Progenitor cell of endocrine pancreas (in vitro differentiated cells): ENCODE measurements at regions not wholly inside any gene's neighbourhood (a gene's known extent, or its start where the extent isn't known, plus 50 kb on each side); places are given as distances from the start of the nearest gene placed in this dataset.

ENCODE experiments used
- DNase-seq: peaks from one replicate; pipeline ENCODE4 v3.0.0; 2021; ENCODE audit warnings: low spot score; ENCODE audit not compliant: unreplicated experiment
- H3K27ac Mint-ChIP-seq: 2 replicates; pipeline ENCODE4 v1.8.0; 2021; ENCODE audit warnings: mild to moderate bottlenecking, moderate library complexity, mixed read lengths
- H3K27me3 Mint-ChIP-seq: 2 replicates; pipeline ENCODE4 v1.8.0; 2021; ENCODE audit warnings: mixed read lengths
- H3K36me3 Mint-ChIP-seq: 2 replicates; pipeline ENCODE4 v1.8.0; 2022; ENCODE audit warnings: mixed read lengths; ENCODE audit not compliant: insufficient read depth
- H3K4me1 Mint-ChIP-seq: 2 replicates; pipeline ENCODE4 v1.8.0; 2021; ENCODE audit warnings: low read depth, mixed read lengths
- H3K4me3 Mint-ChIP-seq: 2 replicates; pipeline ENCODE4 v1.8.0; 2021; ENCODE audit warnings: low read depth, mild to moderate bottlenecking, moderate library complexity, mixed read lengths
- H3K9me3 Mint-ChIP-seq: 2 replicates; pipeline ENCODE4 v1.8.0; 2021; ENCODE audit warnings: low read depth, mixed read lengths
- TF ChIP-seq, protein P1 (sequence below): fragments of 200-600 bp; sonication (generic); IDR thresholded peaks from one replicate; pipeline ENCODE4 v1.5.0; 2021; ENCODE audit warnings: antibody characterized with exemption, mild to moderate bottlenecking; ENCODE audit not compliant: unreplicated experiment

- Mint-ChIP-seq H3K4me3 (no peak overlapping the region), H3K27ac (no peak overlapping the region), H3K4me1 (no peaks in the 10 kb centered on the region), H3K27me3 (peaks cover 9% of the 10 kb centered on the region), H3K36me3 (no peaks in the 10 kb centered on the region), H3K9me3 (no peaks in the 10 kb centered on the region)
- DNase-seq = no peak
- TF ChIP-seq, protein P1, sequence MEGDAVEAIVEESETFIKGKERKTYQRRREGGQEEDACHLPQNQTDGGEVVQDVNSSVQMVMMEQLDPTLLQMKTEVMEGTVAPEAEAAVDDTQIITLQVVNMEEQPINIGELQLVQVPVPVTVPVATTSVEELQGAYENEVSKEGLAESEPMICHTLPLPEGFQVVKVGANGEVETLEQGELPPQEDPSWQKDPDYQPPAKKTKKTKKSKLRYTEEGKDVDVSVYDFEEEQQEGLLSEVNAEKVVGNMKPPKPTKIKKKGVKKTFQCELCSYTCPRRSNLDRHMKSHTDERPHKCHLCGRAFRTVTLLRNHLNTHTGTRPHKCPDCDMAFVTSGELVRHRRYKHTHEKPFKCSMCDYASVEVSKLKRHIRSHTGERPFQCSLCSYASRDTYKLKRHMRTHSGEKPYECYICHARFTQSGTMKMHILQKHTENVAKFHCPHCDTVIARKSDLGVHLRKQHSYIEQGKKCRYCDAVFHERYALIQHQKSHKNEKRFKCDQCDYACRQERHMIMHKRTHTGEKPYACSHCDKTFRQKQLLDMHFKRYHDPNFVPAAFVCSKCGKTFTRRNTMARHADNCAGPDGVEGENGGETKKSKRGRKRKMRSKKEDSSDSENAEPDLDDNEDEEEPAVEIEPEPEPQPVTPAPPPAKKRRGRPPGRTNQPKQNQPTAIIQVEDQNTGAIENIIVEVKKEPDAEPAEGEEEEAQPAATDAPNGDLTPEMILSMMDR = no peak
Observed at GRCh38 chr6:159510141-159510540, 182.9 kb downstream of the SOD2 start.

- DNase-seq = no peak
- Mint-ChIP-seq H3K4me3 (no peak overlapping the region), H3K27ac (no peak overlapping the region), H3K9me3 (no peaks in the 10 kb centered on the region), H3K4me1 (no peaks in the 10 kb centered on the region), H3K27me3 (peaks cover 9% of the 10 kb centered on the region), H3K36me3 (no peaks in the 10 kb centered on the region)
- TF ChIP-seq, protein P1 = no peak
Observed at GRCh38 chr6:159508931-159509330, 184.1 kb downstream of the SOD2 start.

DNA sequence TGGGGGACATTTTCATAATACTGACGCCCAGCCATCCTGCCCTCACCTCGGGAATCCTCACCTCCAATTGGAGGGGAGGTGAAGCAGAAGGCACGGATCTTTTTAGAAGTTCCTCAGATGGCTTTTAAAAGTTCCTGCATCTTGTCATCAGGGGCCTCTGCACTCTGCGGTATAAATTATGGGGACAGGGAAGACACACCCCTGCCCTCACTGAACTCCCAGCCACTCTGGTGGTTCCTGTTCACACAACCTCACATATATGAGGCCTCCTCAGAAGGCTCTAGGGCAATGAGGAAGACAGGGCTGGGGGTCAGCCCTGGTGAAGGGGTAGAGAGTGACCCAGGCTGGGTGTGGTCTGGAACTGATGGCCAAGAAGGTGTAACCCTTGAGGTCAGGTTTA, 187.0 kb downstream of the SOD2 start:
- no peaks in the 10 kb centered on the region for H3K27me3 Mint-ChIP-seq
- no peak overlapping the region for H3K27ac Mint-ChIP-seq
- peaks cover 4% of the 10 kb centered on the region for H3K4me1 Mint-ChIP-seq
- DNase-seq = no peak
- no peak overlapping the region for H3K4me3 Mint-ChIP-seq
- TF ChIP-seq, protein P1 = no peak
- H3K9me3 Mint-ChIP-seq = no peaks in the 10 kb centered on the region
- H3K36me3 Mint-ChIP-seq = no peaks in the 10 kb centered on the region

DNA sequence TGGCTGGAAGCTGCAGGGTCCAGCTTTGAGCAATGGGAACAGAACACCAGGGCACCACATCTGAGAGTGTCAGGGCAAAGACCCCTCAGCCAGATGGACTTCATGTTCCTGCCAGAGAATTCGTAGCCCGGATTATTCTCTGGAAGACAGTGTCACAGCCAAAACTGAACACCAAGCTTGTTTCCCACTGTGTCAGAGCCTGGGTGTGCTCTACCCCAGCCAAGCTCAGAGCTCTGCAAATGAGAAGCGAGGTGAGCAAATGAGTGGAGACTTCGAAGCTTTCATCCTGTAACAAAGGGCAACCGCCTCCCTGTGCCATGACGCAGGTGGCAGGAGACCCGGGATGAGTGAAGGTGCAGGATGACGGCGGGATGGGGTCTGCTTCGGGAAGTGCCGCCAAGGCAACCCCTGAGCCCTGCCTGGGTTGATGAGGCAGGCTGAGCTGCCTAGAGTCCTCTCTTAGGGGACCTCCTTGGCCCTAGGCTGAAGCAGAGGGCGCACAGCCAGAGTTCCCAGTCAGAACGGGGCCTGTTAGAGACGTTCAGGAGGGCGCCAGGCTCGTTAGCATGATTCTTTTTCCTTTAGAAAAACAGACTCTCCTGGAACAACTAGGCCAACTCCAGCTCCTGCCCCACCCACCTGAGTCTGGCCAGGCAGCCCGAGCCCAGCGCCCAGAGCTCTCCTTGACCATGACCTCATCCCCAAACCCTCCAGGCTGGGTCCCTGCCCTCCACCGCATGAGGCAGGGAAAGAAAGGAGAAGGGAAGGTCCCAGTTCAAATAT, 187.7 kb downstream of the SOD2 start:
- TF ChIP-seq, protein P1 = no peak
- Mint-ChIP-seq H3K27me3 (no peaks in the 10 kb centered on the region), H3K4me3 (no peak overlapping the region), H3K4me1 (peaks cover 8% of the 10 kb centered on the region), H3K27ac (no peak overlapping the region), H3K36me3 (no peaks in the 10 kb centered on the region), H3K9me3 (no peaks in the 10 kb centered on the region)
- no peak for DNase-seq

DNA sequence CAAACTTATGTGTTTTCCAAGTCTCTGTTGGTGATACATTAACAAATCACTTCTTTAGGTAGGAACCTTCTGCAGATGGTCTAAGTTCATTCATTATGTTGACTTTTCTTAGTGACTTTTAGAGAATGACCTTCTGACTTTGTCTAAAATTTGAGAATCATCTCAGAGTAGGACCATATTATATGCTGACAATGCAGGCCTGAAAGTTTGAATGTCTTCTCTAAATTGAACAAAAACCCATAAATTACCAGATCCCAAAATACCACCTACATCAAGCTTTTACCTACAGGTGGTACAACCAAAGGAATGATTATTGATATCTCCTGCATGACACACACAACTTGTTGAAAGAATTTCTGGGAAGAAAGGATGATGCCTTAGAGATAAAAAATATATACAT, 191.5 kb downstream of the SOD2 start:
- TF ChIP-seq, protein P1 = no peak
- H3K4me1 Mint-ChIP-seq = peaks cover 8% of the 10 kb centered on the region
- no peak for DNase-seq
- no peak overlapping the region for H3K4me3 Mint-ChIP-seq
- H3K36me3 Mint-ChIP-seq = no peaks in the 10 kb centered on the region
- peaks cover 2% of the 10 kb centered on the region for H3K27me3 Mint-ChIP-seq
- no peak overlapping the region for H3K27ac Mint-ChIP-seq
- H3K9me3 Mint-ChIP-seq = peaks cover 6% of the 10 kb centered on the region
